RWPE1 (cell line): ENCODE measurements at regions not wholly inside any gene's neighbourhood (a gene's known extent, or its start where the extent isn't known, plus 50 kb on each side); places are given as distances from the start of the nearest gene placed in this dataset.
A peak's percentile ranks its signal among the peaks of the same experiment; 100 is the strongest.

Experiments used
- CTCF ChIA-PET: fragments of 350-600 bp; sonication (Branson Sonifier 250); formaldehyde crosslinking; extraction: SDS; loops from one replicate; lab custom pipeline; 2021; lab: Yijun Ruan, JAX
- POLR2A ChIA-PET: fragments of 400-600 bp; formaldehyde crosslinking; extraction: SDS; loops from one replicate; lab custom pipeline; 2020; ENCODE audit warnings: antibody characterized with exemption; ENCODE audit not compliant: low non-redundant PET; lab: Yijun Ruan, JAX
- DNase-seq: peaks from one replicate; pipeline ENCODE4 v3.0.0; 2012; ENCODE audit warnings: low spot score
- H3K27ac ChIP-seq: fragments of 450-650 bp; 2 replicates; pipeline ENCODE4 v1.5.1; 2017
- CTCF ChIP-seq: fragments of 450-650 bp; conservative IDR thresholded peaks from 2 replicates; pipeline ENCODE4 v1.5.1; 2017; ENCODE audit warnings: low read depth, mild to moderate bottlenecking

GRCh38 chr16:79651363-79651762 lies 50.8 kb upstream of the MAF start:
- CTCF ChIA-PET = interaction anchor here (0.6 to 1.2 kb wide), 3 partner anchors 11 to 901 kb away, joined by 3 to 7 read pairs (median 4); no protein-coding TSS in a partner anchor

More at GRCh38 chr16:79651363-79651762, 50.8 kb upstream of the MAF start:
- no peak for TF ChIP-seq CTCF
- POLR2A ChIA-PET = no interaction called here
- peak; percentile 71 for DNase-seq
- H3K27ac ChIP-seq = peak overlapping the region; percentile 76
